K562 (cell line): ENCODE measurements at regions not wholly inside any gene's neighbourhood (a gene's known extent, or its start where the extent isn't known, plus 50 kb on each side); places are given as distances from the start of the nearest gene placed in this dataset.
"Not testable (repeated sequence)": the region's sequence is repeated elsewhere in the genome, so short reads cannot be mapped to it uniquely, and the experiment has no call there.

ENCODE experiments used
- ATAC-seq: fragments of 200-7000 bp; cut with Tn5 transposase; 3 replicates; pipeline ENCODE4 v1.9.1; 2020; ENCODE audit warnings: moderate library complexity
- BruUV-seq: library from RNA; stranded (reverse); fragments of 400-500 nt; replicated peaks from 2 replicates; lab custom pipeline; 2021; lab: Mats Ljungman, UMichigan
- CTCF ChIA-PET: fragments of 300-600 bp; formaldehyde crosslinking; extraction: SDS; loops from one replicate; lab custom pipeline; 2021; ENCODE audit warnings: low intra/inter-chr PET ratio; lab: Yijun Ruan, JAX
- POLR2A ChIA-PET: fragments of 300-600, 350-650 bp; sonication (Branson Sonifier 250); formaldehyde crosslinking; extraction: SDS; loops from one replicate; lab custom pipeline; 2021; ENCODE audit warnings: antibody characterized with exemption, inconsistent platforms; lab: Yijun Ruan, JAX
- DNase-seq, 4 experiments: peaks; one replicate each; pipeline versions ENCODE4 v3.0.0 to v3.0.0-alpha.2; 2011 to 2018; ENCODE audit warnings: low spot score in 3 of 4, mixed read lengths in 3 of 4; ENCODE audit errors: extremely low read depth in 1 of 4
- FAIRE-seq: peaks from 2 replicates; lab custom pipeline; 2011; peaks lifted over from hg19 to GRCh38; lab: Jason Lieb, UNC
- H2AFZ ChIP-seq: 2 replicates; pipeline ENCODE4 v1.6.0; 2011; ENCODE audit warnings: low read depth, low read length, control low read depth, inconsistent platforms
- H3K27ac ChIP-seq: fragments of 200-600 bp; 3 replicates; pipeline ENCODE4 v1.8.0; 2011; ENCODE audit warnings: low read depth, mild to moderate bottlenecking, control low read depth, inconsistent platforms, low read length, moderate library complexity, mixed read lengths; ENCODE audit errors: extremely low read depth
- H3K27me3 ChIP-seq, 2 experiments: fragments of 300-600 bp in 1 of 2; 2 replicates in 1 of 2; 3 replicates in 1 of 2; pipeline versions ENCODE4 v1.6.0 to v1.8.0; 2011; ENCODE audit warnings: inconsistent platforms in 2 of 2, low read length in 2 of 2, mild to moderate bottlenecking in 1 of 2, mixed read lengths in 1 of 2, moderate library complexity in 1 of 2; ENCODE audit not compliant: control insufficient read depth in 2 of 2, insufficient read depth in 2 of 2
- H3K36me3 ChIP-seq: fragments of 300-600 bp; 3 replicates; pipeline ENCODE4 v1.8.0; 2011; ENCODE audit warnings: mild to moderate bottlenecking, low read length, inconsistent platforms; ENCODE audit not compliant: control insufficient read depth, insufficient read depth
- H3K4me1 ChIP-seq, 2 experiments: fragments of 200-600 bp in 1 of 2; replicated peaks in 1 of 2; 2 replicates in 1 of 2; 3 replicates in 1 of 2; pipeline versions ENCODE4 v1.5.1 to v1.8.0; 2011; ENCODE audit warnings: inconsistent platforms in 2 of 2, low read length in 2 of 2, mild to moderate bottlenecking in 1 of 2, mixed read lengths in 1 of 2, moderate library complexity in 1 of 2; ENCODE audit not compliant: control insufficient read depth in 2 of 2, insufficient read depth in 2 of 2
- H3K4me2 ChIP-seq: 2 replicates; pipeline ENCODE4 v1.6.1; 2011; ENCODE audit warnings: low read length, control low read depth, inconsistent platforms, mixed read lengths; ENCODE audit not compliant: insufficient read depth
- H3K4me3 ChIP-seq: fragments of 200-600 bp; sonication (generic), shearing (Covaris generic); 2 replicates; pipeline ENCODE4 v1.5.1; 2016; ENCODE audit warnings: control low read depth, inconsistent platforms
- H3K79me2 ChIP-seq: fragments of 200-600 bp; 3 replicates; pipeline ENCODE4 v1.8.0; 2011; ENCODE audit warnings: low read length, inconsistent platforms; ENCODE audit not compliant: control insufficient read depth, insufficient read depth
- H3K9ac ChIP-seq, 2 experiments: 2 replicates each; pipeline versions ENCODE4 v1.6.0 to v1.6.1; 2011; ENCODE audit warnings: low read depth in 2 of 2, low read length in 2 of 2, control low read depth in 1 of 2, inconsistent platforms in 1 of 2, mild to moderate bottlenecking in 1 of 2, mixed read lengths in 1 of 2; ENCODE audit not compliant: insufficient read depth in 1 of 2
- H3K9me1 ChIP-seq: one replicate; pipeline ENCODE4 v1.6.0; 2011; ENCODE audit warnings: inconsistent platforms, mild to moderate bottlenecking, low read length, moderate library complexity; ENCODE audit not compliant: control insufficient read depth, insufficient read depth
- H3K9me3 ChIP-seq: replicated peaks from 2 replicates; pipeline ENCODE4 v1.5.1; 2011; ENCODE audit warnings: low read depth, low read length, inconsistent platforms; ENCODE audit not compliant: control insufficient read depth, insufficient read depth
- H4K20me1 ChIP-seq: replicated peaks from 2 replicates; pipeline ENCODE4 v1.6.1; 2011; ENCODE audit warnings: low read length, inconsistent platforms, mixed read lengths; ENCODE audit not compliant: control insufficient read depth, insufficient read depth
- WGBS: fragments of 100-300 bp; shearing (Covaris generic); methylation state at CpG from one replicate; pipeline ENCODE4 v1.1.6; 2016; ENCODE audit warnings: low coverage, mixed read lengths; ENCODE audit not compliant: insufficient coverage; ENCODE audit errors: missing lambda C conversion rate; 5-methylcytosine and 5-hydroxymethylcytosine counted together
- in situ Hi-C: fragments of 300-500 bp; cut with MboI; formaldehyde crosslinking; loops from 4 replicates; pipeline ENCODE4 v1.15.0; 2018; ENCODE audit warnings: inconsistent platforms, mixed read lengths
- intact Hi-C: fragments of 100-400 bp; cut with micrococcal nuclease; formaldehyde crosslinking; loops from 2 replicates; pipeline ENCODE4 v1.14.2; 2022
- TF ChIP-seq, protein P1 (sequence below): IDR thresholded peaks from 2 replicates; pipeline ENCODE4 v1.6.1; 2016; ENCODE audit warnings: missing genetic modification characterization, missing compliant biosample characterization

DNA sequence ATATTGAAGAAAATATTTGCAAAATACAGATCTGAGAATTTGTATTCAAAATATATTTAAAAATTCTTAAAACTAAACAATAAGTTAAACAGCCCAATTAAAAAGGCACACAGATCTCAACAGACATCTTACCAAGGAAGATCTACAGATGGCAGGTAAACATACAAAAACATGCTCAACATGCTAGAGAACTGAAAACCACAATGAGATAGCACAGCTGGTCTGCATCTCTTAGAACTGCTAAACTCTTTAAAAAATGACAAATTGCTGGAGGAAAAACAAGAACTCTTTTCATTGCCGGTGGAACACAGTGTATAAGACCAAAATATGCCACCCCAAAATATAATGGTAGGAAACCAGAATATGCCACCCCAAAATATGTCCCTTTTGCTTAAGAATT, 142.1 kb upstream of the DUSP22 start:
- H3K79me2 ChIP-seq, H3K36me3 ChIP-seq, FAIRE-seq, H3K4me1 ChIP-seq, H3K27me3 ChIP-seq, intact Hi-C loops, in situ Hi-C loops, H3K9ac ChIP-seq, ATAC-seq, POLR2A ChIA-PET, H4K20me1 ChIP-seq, CTCF ChIA-PET, H3K9me1 ChIP-seq, DNase-seq, H2AFZ ChIP-seq, H3K4me3 ChIP-seq, H3K27ac ChIP-seq, BruUV-seq, H3K4me2 ChIP-seq: not testable (repeated sequence)
- 3% methylated on average over 1 of the region's 1 CpG for WGBS
- TF ChIP-seq, protein P1, sequence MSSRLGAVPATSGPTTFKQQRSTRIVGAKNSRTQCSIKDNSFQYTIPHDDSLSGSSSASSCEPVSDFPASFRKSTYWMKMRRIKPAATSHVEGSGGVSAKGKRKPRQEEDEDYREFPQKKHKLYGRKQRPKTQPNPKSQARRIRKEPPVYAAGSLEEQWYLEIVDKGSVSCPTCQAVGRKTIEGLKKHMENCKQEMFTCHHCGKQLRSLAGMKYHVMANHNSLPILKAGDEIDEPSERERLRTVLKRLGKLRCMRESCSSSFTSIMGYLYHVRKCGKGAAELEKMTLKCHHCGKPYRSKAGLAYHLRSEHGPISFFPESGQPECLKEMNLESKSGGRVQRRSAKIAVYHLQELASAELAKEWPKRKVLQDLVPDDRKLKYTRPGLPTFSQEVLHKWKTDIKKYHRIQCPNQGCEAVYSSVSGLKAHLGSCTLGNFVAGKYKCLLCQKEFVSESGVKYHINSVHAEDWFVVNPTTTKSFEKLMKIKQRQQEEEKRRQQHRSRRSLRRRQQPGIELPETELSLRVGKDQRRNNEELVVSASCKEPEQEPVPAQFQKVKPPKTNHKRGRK (tag): peak; percentile 27; the same call in 1 of the 2 replicates
- peaks cover 12% of the 10 kb centered on the region for H3K9me3 ChIP-seq

DNA sequence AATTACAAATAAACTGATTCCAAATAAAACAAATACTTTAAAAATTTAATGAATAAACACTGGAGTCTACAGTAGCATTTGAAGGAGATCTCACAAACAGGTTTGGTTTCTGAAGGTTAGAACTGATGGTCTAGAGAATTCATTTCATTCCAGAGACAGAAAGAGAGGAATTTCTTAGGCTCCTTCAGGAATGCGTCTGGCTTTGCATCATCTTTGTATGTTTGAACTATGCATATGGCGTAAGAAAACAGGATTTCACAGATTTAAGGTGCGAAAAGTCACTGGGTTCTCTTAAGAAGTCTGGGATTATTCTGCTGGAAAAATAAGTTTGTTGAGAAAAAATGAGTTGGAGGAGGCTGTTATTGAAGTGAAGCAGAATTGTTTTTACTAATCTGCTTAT, 139.9 kb upstream of the DUSP22 start:
- ATAC-seq, FAIRE-seq, H3K9ac ChIP-seq, POLR2A ChIA-PET, H3K4me2 ChIP-seq, DNase-seq, H3K36me3 ChIP-seq, H3K4me1 ChIP-seq, H3K79me2 ChIP-seq, BruUV-seq, H3K27ac ChIP-seq, H3K9me1 ChIP-seq, intact Hi-C loops, H2AFZ ChIP-seq, CTCF ChIA-PET, H4K20me1 ChIP-seq, H3K4me3 ChIP-seq, in situ Hi-C loops, H3K27me3 ChIP-seq: not testable (repeated sequence)
- peaks cover 12% of the 10 kb centered on the region for H3K9me3 ChIP-seq
- WGBS: 14% methylated on average over 3 of the region's 3 CpGs

DNA sequence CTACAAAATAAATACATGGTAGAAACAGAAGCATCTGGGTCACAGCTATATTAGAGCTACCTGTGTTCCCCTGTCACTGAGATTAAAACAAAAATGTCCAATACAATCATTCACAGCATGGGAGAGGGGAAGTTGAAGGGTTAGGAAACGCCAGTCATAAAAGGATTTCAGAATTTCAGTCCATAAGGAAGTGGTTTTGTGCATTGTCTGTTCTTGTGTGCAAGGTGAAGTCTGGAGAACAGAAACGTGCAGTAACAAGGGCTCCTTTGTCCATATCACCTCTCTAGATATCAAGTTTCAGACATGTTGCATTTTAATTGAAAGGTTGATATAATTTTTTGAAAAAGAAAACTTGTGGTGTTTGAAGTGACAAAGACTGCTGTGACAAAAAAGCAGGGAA, 139.3 kb upstream of the DUSP22 start:
- POLR2A ChIA-PET, intact Hi-C loops, H3K79me2 ChIP-seq, ATAC-seq, H3K4me2 ChIP-seq, H3K27ac ChIP-seq, H3K9ac ChIP-seq, H3K4me3 ChIP-seq, DNase-seq, BruUV-seq, FAIRE-seq, H3K9me3 ChIP-seq, H3K36me3 ChIP-seq, H3K9me1 ChIP-seq, CTCF ChIA-PET, in situ Hi-C loops, H2AFZ ChIP-seq, H3K4me1 ChIP-seq, H4K20me1 ChIP-seq, H3K27me3 ChIP-seq: not testable (repeated sequence)
- WGBS: 2% methylated on average over 2 of the region's 2 CpGs
